NCI-H2081 (cell line): ENCODE measurements at regions not wholly inside any gene's neighbourhood (a gene's known extent, or its start where the extent isn't known, plus 50 kb on each side); places are given as distances from the start of the nearest gene placed in this dataset.
"Not testable (repeated sequence)": the region's sequence is repeated elsewhere in the genome, so short reads cannot be mapped to it uniquely, and the experiment has no call there.

Source experiments
- DNase-seq, 2 experiments: peaks; one replicate each; lab custom pipeline; 2025; lab: John Stamatoyannopoulos, UW

- DNase-seq: no peak
These were observed 506.6 kb upstream of the TMEM132C start for GRCh38 chr12:127760357-127760756.

GRCh38 chr12:127760996-127761395 is 506.0 kb upstream of the TMEM132C start:
- DNase-seq: no peak

- DNase-seq: no peak
These were observed 505.1 kb upstream of the TMEM132C start for GRCh38 chr12:127761880-127762279.

- no peak for DNase-seq
These were observed 499.3 kb upstream of the TMEM132C start for GRCh38 chr12:127767656-127768055.

- DNase-seq: no peak
These were observed 496.9 kb upstream of the TMEM132C start for GRCh38 chr12:127770118-127770517.

GRCh38 chr12:127771546-127771945 is 495.4 kb upstream of the TMEM132C start:
- no peak for DNase-seq

GRCh38 chr12:127773520-127773919 is 493.4 kb upstream of the TMEM132C start:
- no peak for DNase-seq

GRCh38 chr12:127774828-127775227 is 492.1 kb upstream of the TMEM132C start:
- no peak for DNase-seq

- no peak for DNase-seq
These were observed 487.5 kb upstream of the TMEM132C start for GRCh38 chr12:127779301-127780045.

GRCh38 chr12:127780881-127781280 is 486.1 kb upstream of the TMEM132C start:
- no peak for DNase-seq

- no peak for DNase-seq
These were observed 485.6 kb upstream of the TMEM132C start for GRCh38 chr12:127781336-127781735.

GRCh38 chr12:127785540-127785939 is 481.4 kb upstream of the TMEM132C start:
- no peak for DNase-seq

GRCh38 chr12:127785986-127786590 is 480.9 kb upstream of the TMEM132C start:
- no peak for DNase-seq

- DNase-seq: no peak
These were observed 479.4 kb upstream of the TMEM132C start for GRCh38 chr12:127787544-127787943.

GRCh38 chr12:127790376-127790775 is 476.6 kb upstream of the TMEM132C start:
- DNase-seq: no peak

- no peak for DNase-seq
These were observed 475.8 kb upstream of the TMEM132C start for GRCh38 chr12:127791217-127791616.

GRCh38 chr12:127797918-127798317 is 469.1 kb upstream of the TMEM132C start:
- DNase-seq: no peak

- no peak for DNase-seq
These were observed 464.7 kb upstream of the TMEM132C start for GRCh38 chr12:127802271-127802670.

- DNase-seq: no peak
These were observed 463.4 kb upstream of the TMEM132C start for GRCh38 chr12:127803545-127803944.

GRCh38 chr12:127809275-127809674 is 457.7 kb upstream of the TMEM132C start:
- no peak for DNase-seq

GRCh38 chr12:127810041-127810440 is 456.9 kb upstream of the TMEM132C start:
- DNase-seq: no peak

- not testable (repeated sequence) for DNase-seq
These were observed 456.5 kb upstream of the TMEM132C start for GRCh38 chr12:127810459-127810858.

- no peak for DNase-seq
These were observed 455.0 kb upstream of the TMEM132C start for GRCh38 chr12:127811988-127812387.

- DNase-seq: no peak
These were observed 453.8 kb upstream of the TMEM132C start for GRCh38 chr12:127813147-127813546.
